Natural killer cell (primary cell): ENCODE measurements at regions not wholly inside any gene's neighbourhood (a gene's known extent, or its start where the extent isn't known, plus 50 kb on each side); places are given as distances from the start of the nearest gene placed in this dataset.

Source experiments
- ATAC-seq, 3 donors: fragments of 150-1000 bp in 2 of 3; fragments of 200-7000 bp in 1 of 3; cut with Tn5 transposase; 1 replicate in 1 of 3; 2 replicates in 2 of 3; pipeline ENCODE4 v1.10.0; 2021; ENCODE audit warnings: mild to moderate bottlenecking in 2 of 3, moderate library complexity in 2 of 3
- DNase-seq, 2 donors: peaks; one replicate each; pipeline versions ENCODE4 v3.0.0 to v3.0.0-alpha.2; 2013 to 2021; ENCODE audit warnings: mixed read lengths in 1 of 2
- H3K27ac ChIP-seq: one replicate; pipeline ENCODE4 v1.5.1; 2013; ENCODE audit warnings: mild to moderate bottlenecking, low read length
- H3K27me3 ChIP-seq: one replicate; pipeline ENCODE4 v1.6.1; 2013; ENCODE audit warnings: low read length; ENCODE audit not compliant: control insufficient read depth, insufficient read depth
- H3K36me3 ChIP-seq: one replicate; pipeline ENCODE4 v1.6.1; 2013; ENCODE audit warnings: low read length; ENCODE audit not compliant: control insufficient read depth, insufficient read depth
- H3K4me1 ChIP-seq: one replicate; pipeline ENCODE4 v1.6.1; 2013; ENCODE audit warnings: low read length; ENCODE audit not compliant: control insufficient read depth, insufficient read depth
- H3K4me3 ChIP-seq: one replicate; pipeline ENCODE4 v1.5.1; 2013; ENCODE audit warnings: low read length
- H3K9me3 ChIP-seq: one replicate; pipeline ENCODE4 v1.6.1; 2013; ENCODE audit warnings: low read length; ENCODE audit not compliant: control insufficient read depth, insufficient read depth
- H3K27ac Mint-ChIP-seq, 2 donors: one replicate each; pipeline ENCODE4 v1.8.0; 2022; ENCODE audit warnings: mild to moderate bottlenecking in 2 of 2, mixed read lengths in 2 of 2, moderate library complexity in 1 of 2
- H3K27me3 Mint-ChIP-seq, 2 donors: one replicate each; pipeline ENCODE4 v1.8.0; 2022; ENCODE audit warnings: low read depth in 2 of 2, mixed read lengths in 2 of 2
- H3K36me3 Mint-ChIP-seq: one replicate; pipeline ENCODE4 v1.8.0; 2022; ENCODE audit warnings: mixed read lengths
- H3K4me1 Mint-ChIP-seq, 2 donors: one replicate each; pipeline ENCODE4 v1.8.0; 2022; ENCODE audit warnings: mixed read lengths in 2 of 2
- H3K4me3 Mint-ChIP-seq: one replicate; pipeline ENCODE4 v1.8.0; 2022; ENCODE audit warnings: mild to moderate bottlenecking, moderate library complexity, mixed read lengths
- H3K9me3 Mint-ChIP-seq, 2 donors: one replicate each; pipeline ENCODE4 v1.8.0; 2022; ENCODE audit warnings: mixed read lengths in 2 of 2
- WGBS: methylation state at CpG from one replicate; pipeline ENCODE4 v1.1.7; 2013; ENCODE audit warnings: missing lambda C conversion rate; ENCODE audit not compliant: insufficient coverage; 5-methylcytosine and 5-hydroxymethylcytosine counted together
- intact Hi-C: fragments of 100-400 bp; cut with micrococcal nuclease; formaldehyde crosslinking; loops from one replicate; pipeline ENCODE4 v1.14.2; 2022
- TF ChIP-seq, protein P1 (sequence below): fragments of 200-600 bp; IDR thresholded peaks from one replicate; pipeline ENCODE4 v1.8.0; 2022; ENCODE audit warnings: antibody characterized with exemption

DNA sequence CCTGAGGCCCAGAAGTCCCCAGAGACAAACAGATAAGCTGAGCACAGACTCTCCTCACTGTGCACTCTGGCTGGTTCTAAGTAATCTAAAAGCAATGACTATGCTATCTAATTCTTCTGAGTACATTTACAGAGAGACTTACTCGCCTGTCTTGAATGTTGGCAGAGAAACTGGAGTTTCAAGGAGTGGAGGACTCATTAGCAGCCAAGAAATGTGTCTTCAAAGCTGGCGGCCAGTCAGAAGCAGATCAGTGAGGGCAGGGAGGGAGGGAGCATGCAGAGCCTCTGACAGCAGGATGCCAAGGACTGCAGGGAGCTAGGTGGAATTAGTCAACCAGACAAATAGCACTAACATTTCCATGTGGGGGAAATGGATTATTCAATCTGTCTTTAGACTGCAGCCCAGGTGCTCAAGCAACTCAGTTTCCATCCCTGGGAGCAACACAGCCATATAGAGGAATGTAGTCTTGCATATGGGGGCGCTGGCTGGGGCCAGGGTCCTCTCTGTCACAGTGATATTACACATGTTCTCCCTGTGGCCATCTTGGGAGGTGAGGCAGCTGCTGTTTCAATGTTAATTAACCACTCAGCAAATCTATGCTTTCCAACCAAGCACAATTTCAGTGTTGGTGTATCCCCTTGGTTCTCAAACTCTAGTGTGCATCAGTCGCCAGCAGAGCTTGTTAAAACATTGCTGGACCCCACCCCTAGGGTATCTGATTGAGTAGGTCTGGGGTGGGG lies 97.9 kb downstream of the CCNA1 start:
- Histone ChIP-seq H3K9me3 (no peaks in the 10 kb centered on the region), H3K27me3 (no peaks in the 10 kb centered on the region), H3K27ac (no peak overlapping the region), H3K4me3 (no peak overlapping the region), H3K4me1 (no peaks in the 10 kb centered on the region), H3K36me3 (no peaks in the 10 kb centered on the region)
- no peaks in the 10 kb centered on the region for H3K27me3 Mint-ChIP-seq
- no peak overlapping the region for H3K27ac Mint-ChIP-seq
- intact Hi-C loops, result no loop called here
- no peaks in the 10 kb centered on the region for H3K4me1 Mint-ChIP-seq
- WGBS, result 61% methylated on average over 4 of the region's 4 CpGs
- DNase-seq (no peak), ATAC-seq (no peak)
- no peaks in the 10 kb centered on the region for H3K36me3 Mint-ChIP-seq
- peaks cover 2 to 8% of the 10 kb centered on the region in 2 donors for H3K9me3 Mint-ChIP-seq
- no peak overlapping the region for H3K4me3 Mint-ChIP-seq
- TF ChIP-seq, protein P1, sequence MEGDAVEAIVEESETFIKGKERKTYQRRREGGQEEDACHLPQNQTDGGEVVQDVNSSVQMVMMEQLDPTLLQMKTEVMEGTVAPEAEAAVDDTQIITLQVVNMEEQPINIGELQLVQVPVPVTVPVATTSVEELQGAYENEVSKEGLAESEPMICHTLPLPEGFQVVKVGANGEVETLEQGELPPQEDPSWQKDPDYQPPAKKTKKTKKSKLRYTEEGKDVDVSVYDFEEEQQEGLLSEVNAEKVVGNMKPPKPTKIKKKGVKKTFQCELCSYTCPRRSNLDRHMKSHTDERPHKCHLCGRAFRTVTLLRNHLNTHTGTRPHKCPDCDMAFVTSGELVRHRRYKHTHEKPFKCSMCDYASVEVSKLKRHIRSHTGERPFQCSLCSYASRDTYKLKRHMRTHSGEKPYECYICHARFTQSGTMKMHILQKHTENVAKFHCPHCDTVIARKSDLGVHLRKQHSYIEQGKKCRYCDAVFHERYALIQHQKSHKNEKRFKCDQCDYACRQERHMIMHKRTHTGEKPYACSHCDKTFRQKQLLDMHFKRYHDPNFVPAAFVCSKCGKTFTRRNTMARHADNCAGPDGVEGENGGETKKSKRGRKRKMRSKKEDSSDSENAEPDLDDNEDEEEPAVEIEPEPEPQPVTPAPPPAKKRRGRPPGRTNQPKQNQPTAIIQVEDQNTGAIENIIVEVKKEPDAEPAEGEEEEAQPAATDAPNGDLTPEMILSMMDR, result no peak

DNA sequence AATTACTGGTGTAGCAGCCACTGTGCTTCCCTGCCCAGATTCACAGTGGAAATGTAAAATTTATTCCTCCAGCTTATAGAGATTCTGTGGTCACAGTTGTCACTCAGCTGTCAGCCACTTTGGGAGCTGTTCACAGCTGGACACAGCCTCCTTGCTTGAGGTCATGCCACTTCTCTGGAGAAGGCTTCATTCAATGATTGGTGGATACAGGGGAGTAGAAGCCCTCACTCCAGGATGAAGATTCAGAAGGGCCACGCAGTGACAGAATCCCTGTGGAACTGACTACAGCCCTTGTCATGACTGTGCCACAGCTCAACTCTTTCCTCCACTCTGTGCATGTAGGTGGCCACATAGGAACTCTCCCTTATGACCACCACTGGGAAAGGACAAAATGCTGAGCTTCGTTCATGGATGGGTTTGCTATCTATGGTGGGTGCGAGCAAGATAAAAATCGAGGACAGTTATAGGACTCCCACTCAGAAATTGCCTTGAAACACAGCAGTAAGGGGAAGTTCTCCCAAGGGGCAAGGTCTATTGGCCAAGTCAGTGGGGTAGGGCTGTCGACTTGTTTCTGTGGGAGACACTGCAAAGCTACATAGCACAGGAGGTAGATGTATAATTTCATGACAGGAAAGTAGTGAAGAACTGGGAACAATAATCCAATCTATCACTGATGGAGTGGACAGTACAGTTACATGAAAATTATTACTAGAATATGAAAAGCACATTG lies 98.7 kb downstream of the CCNA1 start:
- WGBS, result 55% methylated on average over 5 of the region's 5 CpGs
- H3K27ac ChIP-seq, result no peak overlapping the region
- H3K9me3 Mint-ChIP-seq, result peaks cover 2 to 8% of the 10 kb centered on the region in 2 donors
- H3K4me1 ChIP-seq, result no peaks in the 10 kb centered on the region
- ATAC-seq (no peak), DNase-seq (no peak)
- no peaks in the 10 kb centered on the region for H3K27me3 ChIP-seq
- no peak overlapping the region for H3K4me3 ChIP-seq
- no peaks in the 10 kb centered on the region for H3K27me3 Mint-ChIP-seq
- H3K4me3 Mint-ChIP-seq, result no peak overlapping the region
- H3K27ac Mint-ChIP-seq, result no peak overlapping the region
- H3K4me1 Mint-ChIP-seq, result no peaks in the 10 kb centered on the region
- H3K9me3 ChIP-seq, result no peaks in the 10 kb centered on the region
- H3K36me3 ChIP-seq, result no peaks in the 10 kb centered on the region
- intact Hi-C loops, result no loop called here
- no peaks in the 10 kb centered on the region for H3K36me3 Mint-ChIP-seq
- TF ChIP-seq, protein P1, result no peak

DNA sequence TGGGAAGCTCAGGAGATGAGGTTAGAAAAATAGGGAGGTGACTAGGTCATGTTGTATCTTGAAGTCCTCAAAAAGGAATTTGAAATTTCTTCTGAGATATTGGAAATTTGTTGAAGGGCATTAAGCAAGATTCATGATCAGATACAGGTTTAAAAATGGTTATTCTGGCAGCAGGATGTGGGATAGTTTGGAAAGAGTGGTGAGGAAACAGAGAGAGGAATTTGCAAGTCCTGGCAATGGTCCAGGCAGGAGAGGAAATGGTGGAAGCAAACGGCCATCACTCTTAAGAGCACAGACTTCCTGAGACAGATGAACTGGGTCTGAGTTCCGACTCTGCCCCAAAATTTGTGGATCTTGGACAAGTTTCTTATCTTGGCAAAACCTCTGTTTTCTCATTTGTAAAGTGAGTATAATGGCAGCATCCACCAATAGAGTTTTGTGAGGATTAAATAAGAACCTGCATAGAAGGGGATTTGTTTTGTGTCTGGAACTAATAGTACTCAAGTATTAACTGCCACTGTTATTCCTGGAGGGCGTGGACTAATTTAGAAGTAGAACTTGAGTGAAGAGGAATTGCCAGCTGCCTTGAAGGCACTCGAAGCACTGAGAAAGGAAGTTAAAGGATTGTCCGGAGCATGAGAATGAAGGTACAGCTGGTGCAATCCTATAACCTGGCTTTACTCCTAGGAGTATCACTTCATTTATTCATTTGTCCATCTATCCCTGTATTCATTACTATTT lies 99.6 kb downstream of the CCNA1 start:
- Mint-ChIP-seq H3K9me3 (peaks cover under 1 to 9% of the 10 kb centered on the region in 2 donors), H3K27me3 (no peaks in the 10 kb centered on the region)
- no peak overlapping the region for H3K27ac ChIP-seq

More for the DNA sequence above, 99.6 kb downstream of the CCNA1 start:
- Mint-ChIP-seq H3K36me3 (peaks cover under 1% of the 10 kb centered on the region), H3K4me3 (no peak overlapping the region), H3K27ac (no peak overlapping the region), H3K4me1 (no peaks in the 10 kb centered on the region)
- Histone ChIP-seq H3K4me1 (no peaks in the 10 kb centered on the region), H3K36me3 (no peaks in the 10 kb centered on the region), H3K27me3 (no peaks in the 10 kb centered on the region), H3K9me3 (no peaks in the 10 kb centered on the region), H3K4me3 (no peak overlapping the region)
- WGBS, result 22% methylated on average over 5 of the region's 5 CpGs
- DNase-seq, result no peak
- intact Hi-C loops, result no loop called here
- TF ChIP-seq, protein P1, result no peak
- ATAC-seq, result no peak
